GM19025 (cell line): ENCODE measurements at regions not wholly inside any gene's neighbourhood (a gene's known extent, or its start where the extent isn't known, plus 50 kb on each side); places are given as distances from the start of the nearest gene placed in this dataset.

Experiments
- ATAC-seq: cut with Tn5 transposase; IDR thresholded peaks from one replicate; pipeline ENCODE4 v1.9.1; 2021; ENCODE audit warnings: mild to moderate bottlenecking, low read depth, moderate library complexity; ENCODE audit not compliant: unreplicated experiment

DNA sequence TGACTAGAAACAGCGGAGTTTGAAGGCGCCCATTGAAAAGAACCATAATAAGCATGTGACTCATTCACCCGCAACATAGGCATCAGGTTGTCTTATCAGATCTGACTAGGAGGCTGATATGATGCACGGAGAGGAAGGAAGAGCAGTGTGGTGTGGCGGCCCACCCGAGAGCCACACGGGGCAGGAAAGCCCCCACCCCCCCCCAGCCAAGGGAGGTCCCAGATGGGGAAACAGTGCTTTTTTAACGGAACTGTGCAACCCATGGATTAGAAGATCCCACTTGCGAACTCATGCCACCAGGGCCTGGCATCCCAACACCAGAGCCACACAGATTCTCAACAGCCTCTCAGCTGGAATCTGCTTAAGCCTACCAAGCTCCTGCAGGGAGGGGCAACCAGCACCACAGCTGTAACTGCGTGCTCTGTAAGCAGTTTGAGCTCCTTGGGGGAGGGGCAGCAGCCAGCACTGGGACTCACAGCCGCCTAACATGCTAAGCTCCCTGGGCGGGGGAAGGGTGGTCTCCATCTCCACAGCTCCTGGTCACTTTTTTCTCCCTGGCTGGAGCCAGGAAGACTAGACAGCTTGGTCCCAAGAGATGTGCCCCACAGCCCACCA lies 466.2 kb downstream of the PDGFC start:
- no peak for ATAC-seq

- ATAC-seq = no peak
These were observed 468.5 kb downstream of the PDGFC start for GRCh38 chr4:156503119-156503518.

- no peak for ATAC-seq
These were observed 469.6 kb downstream of the PDGFC start for GRCh38 chr4:156501962-156502361.

DNA sequence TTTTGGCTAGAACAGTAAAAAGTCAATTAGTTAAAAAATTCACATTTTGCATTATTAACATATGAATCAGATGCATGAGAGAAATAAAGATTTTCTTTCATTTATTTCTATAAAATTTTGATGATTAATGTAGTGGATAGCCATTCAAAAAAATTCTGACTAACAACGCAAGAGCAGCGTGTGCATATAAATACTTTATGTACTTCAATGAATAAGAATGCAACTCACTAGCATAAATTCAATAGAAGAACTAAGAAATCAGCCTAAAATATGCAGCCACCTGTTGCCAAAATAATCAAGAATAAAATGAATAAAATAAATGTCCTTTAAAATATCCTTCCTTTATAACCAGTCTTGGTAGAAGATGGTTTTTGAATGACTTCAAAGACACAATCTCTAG lies 471.9 kb downstream of the PDGFC start:
- no peak for ATAC-seq

- no peak for ATAC-seq
These were observed 474.1 kb downstream of the PDGFC start for GRCh38 chr4:156497486-156497885.

- no peak for ATAC-seq
These were observed 474.8 kb downstream of the PDGFC start for GRCh38 chr4:156496797-156497196.

DNA sequence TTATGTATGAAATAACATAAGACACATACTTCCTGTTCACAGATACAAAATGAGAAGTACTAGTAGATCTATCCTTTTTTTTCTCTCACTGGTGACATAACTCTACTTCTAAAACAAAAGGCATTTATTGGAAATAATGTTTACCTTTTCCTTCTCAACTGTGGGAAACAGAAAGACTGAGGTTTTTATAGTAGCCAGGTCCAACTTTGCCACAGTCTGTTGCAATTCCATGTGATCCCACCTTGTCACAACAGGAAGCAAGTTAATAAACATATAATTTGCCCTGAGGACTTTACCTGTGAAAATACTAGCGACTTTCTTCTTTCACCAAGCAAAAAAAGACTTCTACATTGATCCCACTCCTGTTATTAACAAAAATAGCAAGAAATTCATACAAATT lies 475.8 kb downstream of the PDGFC start:
- ATAC-seq = no peak

- ATAC-seq = no peak
These were observed 476.5 kb downstream of the PDGFC start for GRCh38 chr4:156495091-156495490.

DNA sequence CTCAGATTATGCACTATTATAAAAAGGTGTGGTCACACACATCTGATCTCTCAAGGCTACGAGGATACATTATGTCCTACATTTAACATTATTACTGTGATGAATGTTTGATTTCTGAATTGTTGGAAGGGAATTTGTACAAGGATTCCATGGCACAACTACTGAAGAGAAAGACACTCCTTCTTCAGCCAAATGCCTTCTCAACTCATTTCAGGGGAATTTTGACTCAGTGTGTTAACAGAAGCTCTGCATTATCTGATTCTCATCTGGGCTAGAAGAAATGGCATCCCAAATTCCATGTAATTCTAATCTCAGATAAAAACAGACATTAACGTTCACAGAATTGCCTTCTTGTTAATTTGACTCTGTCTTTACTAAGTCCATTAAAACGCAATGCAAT lies 477.7 kb downstream of the PDGFC start:
- ATAC-seq = no peak

GRCh38 chr4:156487107-156487506 lies 484.5 kb downstream of the PDGFC start:
- ATAC-seq = no peak

GRCh38 chr4:156481845-156482244 lies 489.8 kb downstream of the PDGFC start:
- no peak for ATAC-seq

DNA sequence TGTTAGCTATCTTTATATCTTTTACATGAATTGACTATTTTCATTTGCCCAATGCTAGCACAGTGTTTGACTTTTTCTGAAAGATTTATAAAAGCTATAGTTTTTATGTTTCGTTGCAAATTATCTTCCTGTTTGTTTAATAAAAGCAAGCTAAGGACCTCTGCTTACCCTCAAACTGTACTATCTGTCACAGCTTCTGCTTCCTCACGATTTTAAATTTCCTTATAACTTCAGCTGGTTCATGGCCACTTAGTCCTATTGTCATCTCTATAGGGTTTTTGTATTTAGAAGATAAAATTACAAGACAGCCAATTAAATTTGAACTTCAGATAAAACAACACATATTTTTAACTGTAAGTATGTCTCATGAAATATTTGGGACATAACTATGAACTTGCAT lies 494.0 kb downstream of the PDGFC start:
- no peak for ATAC-seq

DNA sequence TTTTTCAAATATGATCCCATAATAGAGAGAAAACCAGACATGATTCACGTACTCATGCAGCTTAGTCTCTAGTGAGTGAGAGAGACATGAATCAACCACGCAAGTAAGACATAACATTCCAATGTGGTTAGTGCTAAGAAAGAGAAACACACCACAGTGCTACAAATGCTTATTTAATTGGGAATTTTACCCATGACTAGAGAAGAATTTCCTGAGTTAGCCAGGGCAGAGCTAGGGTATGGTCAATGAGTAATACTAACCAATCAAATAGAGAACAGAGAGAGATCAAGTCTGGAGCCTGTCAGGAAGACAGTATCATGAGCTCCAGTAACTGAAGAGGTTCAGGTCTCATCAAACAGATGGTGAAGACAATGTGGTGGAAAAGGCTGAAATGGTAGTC lies 495.2 kb downstream of the PDGFC start:
- ATAC-seq = no peak

DNA sequence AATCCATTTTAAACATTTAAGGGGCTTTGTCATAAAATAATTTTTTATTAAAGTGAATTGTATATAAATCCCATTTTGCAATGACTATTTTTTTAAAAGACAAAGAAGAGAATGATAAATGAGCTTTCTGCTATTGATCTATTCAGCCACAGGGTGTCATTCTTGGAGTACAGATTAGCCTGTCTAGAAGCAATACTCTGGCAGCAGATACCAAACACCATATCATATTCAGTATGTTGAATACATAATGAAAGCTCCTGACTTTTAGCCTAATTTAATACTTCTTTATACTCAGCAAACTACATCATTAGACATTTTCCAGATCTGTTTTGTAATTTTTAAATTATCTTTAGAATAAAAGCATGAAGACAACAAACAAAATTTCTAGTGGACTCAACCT lies 496.3 kb downstream of the PDGFC start:
- no peak for ATAC-seq

GRCh38 chr4:156473151-156473550 lies 498.4 kb downstream of the PDGFC start:
- ATAC-seq = no peak

GRCh38 chr4:156472624-156473023 lies 499.0 kb downstream of the PDGFC start:
- no peak for ATAC-seq

GRCh38 chr4:156459584-156459983 lies 505.9 kb upstream of the CTSO start:
- no peak for ATAC-seq

DNA sequence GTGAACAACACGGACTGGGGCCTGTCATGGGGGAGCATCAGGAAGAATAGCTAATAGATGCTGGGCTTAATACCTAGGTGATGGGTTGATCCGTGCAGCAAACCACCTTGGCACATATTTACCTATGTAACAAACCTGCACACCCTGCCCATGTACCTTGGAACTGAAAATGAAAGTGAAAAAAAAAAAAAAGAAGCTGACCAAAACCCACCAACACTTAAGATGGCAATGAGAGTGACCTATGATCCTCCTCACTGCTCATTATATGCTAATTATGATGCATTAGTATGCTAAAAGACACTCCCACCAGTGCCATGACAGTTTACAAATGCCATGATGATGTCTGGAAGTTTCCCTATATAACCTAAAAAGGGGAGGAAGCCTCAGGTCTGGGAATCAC lies 503.2 kb upstream of the CTSO start:
- ATAC-seq = no peak

GRCh38 chr4:156443488-156443887 lies 489.8 kb upstream of the CTSO start:
- no peak for ATAC-seq

- ATAC-seq = no peak
These were observed 489.2 kb upstream of the CTSO start for GRCh38 chr4:156442912-156443311.

- ATAC-seq = no peak
These were observed 486.0 kb upstream of the CTSO start for GRCh38 chr4:156439576-156440200.

DNA sequence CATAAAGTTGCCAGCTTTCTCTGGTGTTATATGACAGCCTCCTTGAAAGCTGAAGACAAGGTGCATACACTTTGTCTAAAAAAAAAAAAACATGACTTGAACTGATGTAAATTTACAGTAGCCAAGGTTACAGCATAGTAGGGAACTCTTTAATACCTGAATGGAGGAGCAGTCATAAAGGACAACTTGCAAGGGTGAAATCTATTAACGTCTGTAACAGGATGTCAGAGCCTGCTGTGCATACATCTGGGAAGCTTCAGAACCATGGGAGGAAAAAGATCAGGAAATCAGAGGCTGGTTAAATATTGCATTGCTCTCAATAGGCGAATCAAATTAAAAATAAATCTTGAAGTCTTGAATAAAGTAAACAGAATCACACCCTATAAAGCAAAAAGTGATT lies 484.0 kb upstream of the CTSO start:
- no peak for ATAC-seq

- ATAC-seq = no peak
These were observed 468.9 kb upstream of the CTSO start for GRCh38 chr4:156422576-156422975.
